CD4-positive, alpha-beta memory T cell (primary cell): ENCODE measurements at regions not wholly inside any gene's neighbourhood (a gene's known extent, or its start where the extent isn't known, plus 50 kb on each side); places are given as distances from the start of the nearest gene placed in this dataset.
A peak's percentile ranks its signal among the peaks of the same experiment; 100 is the strongest.

ENCODE experiments used
- CTCF ChIA-PET: fragments of 350-600 bp; sonication (Branson Sonifier 250); formaldehyde crosslinking; loops from one replicate; lab custom pipeline; 2021; ENCODE audit warnings: inconsistent platforms; ENCODE audit not compliant: partially characterized antibody; lab: Charles Lee
- POLR2A ChIA-PET: fragments of 350-600 bp; sonication (Branson Sonifier 250); formaldehyde crosslinking; loops from one replicate; lab custom pipeline; 2021; ENCODE audit not compliant: partially characterized antibody; lab: Charles Lee
- DNase-seq, 5 donors: peaks; one replicate each; pipeline versions ENCODE4 v3.0.0 to v3.0.0-alpha.2; 2020 to 2022; ENCODE audit warnings: mixed read lengths in 1 of 5
- H3K27ac ChIP-seq: one replicate; pipeline ENCODE4 v1.7.0; 2013; ENCODE audit warnings: low read depth, low read length
- H3K27me3 ChIP-seq: 2 replicates; pipeline ENCODE4 v1.7.0; 2013; ENCODE audit warnings: mild to moderate bottlenecking, low read length, moderate library complexity; ENCODE audit not compliant: insufficient read depth
- H3K36me3 ChIP-seq: 2 replicates; pipeline ENCODE4 v1.7.0; 2013; ENCODE audit warnings: mild to moderate bottlenecking, low read length, moderate library complexity; ENCODE audit not compliant: insufficient read depth
- H3K4me1 ChIP-seq: 2 replicates; pipeline ENCODE4 v1.7.0; 2013; ENCODE audit warnings: mild to moderate bottlenecking, low read length, moderate library complexity; ENCODE audit not compliant: insufficient read depth
- H3K4me3 ChIP-seq, 2 donors: one replicate each; pipeline ENCODE4 v1.7.0; 2013; ENCODE audit warnings: low read length in 2 of 2, mild to moderate bottlenecking in 1 of 2
- H3K9me3 ChIP-seq, 2 donors: one replicate each; pipeline ENCODE4 v1.7.0; 2013; ENCODE audit warnings: low read length in 2 of 2, control low read depth in 1 of 2; ENCODE audit not compliant: control insufficient read depth in 1 of 2
- H3K27ac Mint-ChIP-seq, 7 donors: one replicate each; pipeline ENCODE4 v1.8.0; 2020 to 2021; ENCODE audit warnings: mixed read lengths in 7 of 7, mild to moderate bottlenecking in 6 of 7, inconsistent platforms in 3 of 7, moderate library complexity in 3 of 7
- H3K27me3 Mint-ChIP-seq, 2 donors: one replicate each; pipeline ENCODE4 v1.8.0; 2020 to 2021; ENCODE audit warnings: mixed read lengths in 2 of 2
- H3K36me3 Mint-ChIP-seq, 2 donors: one replicate each; pipeline ENCODE4 v1.8.0; 2020 to 2021; ENCODE audit warnings: mixed read lengths in 2 of 2, inconsistent platforms in 1 of 2, mild to moderate bottlenecking in 1 of 2
- H3K4me1 Mint-ChIP-seq, 4 donors: one replicate each; pipeline ENCODE4 v1.8.0; 2020 to 2021; ENCODE audit warnings: mixed read lengths in 4 of 4, mild to moderate bottlenecking in 1 of 4
- H3K4me3 Mint-ChIP-seq, 8 donors: one replicate each; pipeline ENCODE4 v1.8.0; 2020 to 2021; ENCODE audit warnings: mixed read lengths in 8 of 8, mild to moderate bottlenecking in 7 of 8, moderate library complexity in 6 of 8, inconsistent platforms in 3 of 8
- H3K9me3 Mint-ChIP-seq, 8 donors: one replicate each; pipeline ENCODE4 v1.8.0; 2020 to 2021; ENCODE audit warnings: mixed read lengths in 8 of 8, mild to moderate bottlenecking in 5 of 8, inconsistent platforms in 3 of 8, moderate library complexity in 1 of 8
- intact Hi-C: fragments of 100-400 bp; cut with micrococcal nuclease; formaldehyde crosslinking; loops from one replicate; pipeline ENCODE4 v1.15.1; 2023

- H3K27ac Mint-ChIP-seq = peak overlapping the region; percentile 59 to 94 (median 88)
- peak overlapping the region; percentile 88 to 96 (median 94) for H3K4me3 Mint-ChIP-seq
- no peaks in the 10 kb centered on the region for H3K9me3 Mint-ChIP-seq
- Histone ChIP-seq H3K27me3 (no peaks in the 10 kb centered on the region), H3K9me3 (no peaks in the 10 kb centered on the region), H3K36me3 (no peaks in the 10 kb centered on the region), H3K4me1 (peaks cover 11% of the 10 kb centered on the region), H3K4me3 (peak overlapping the region; percentile 49 to 57), H3K27ac (peak overlapping the region; percentile 34)
- peaks cover 11 to 15% (median 13%) of the 10 kb centered on the region in 4 donors for H3K4me1 Mint-ChIP-seq
- H3K36me3 Mint-ChIP-seq = no peaks in the 10 kb centered on the region
- ChIA-PET CTCF (interaction anchor here (0.6 to 5.9 kb wide), 81 partner anchors 8 to 1566 kb away, joined by 3 to 115 read pairs (median 5); partner anchors contain the start of genes AK9, AMD1, CD164 and CDC40), POLR2A (interaction anchor here (0.7 to 2.4 kb wide), 14 partner anchors 14 to 1745 kb away, joined by 3 to 14 read pairs (median 4); partner anchors contain the start of genes AK9, CD164, CDC40 and CEP57L1)
- no peaks in the 10 kb centered on the region for H3K27me3 Mint-ChIP-seq
- intact Hi-C loops = loop anchor here (1.0 to 5.0 kb wide), 6 partner anchors 334 to 851 kb away; partner anchors contain the start of genes AK9 and FIG4
- peak; percentile 73 to 77 (median 75) for DNase-seq
These were observed 61.4 kb downstream of the GPR6 start for GRCh38 chr6:110039364-110039980.

GRCh38 chr6:110039981-110040383 lies 61.9 kb downstream of the GPR6 start:
- Mint-ChIP-seq H3K27me3 (no peaks in the 10 kb centered on the region), H3K36me3 (no peaks in the 10 kb centered on the region), H3K4me3 (peak overlapping the region; percentile 88 to 96 (median 94)), H3K4me1 (peaks cover 11 to 15% (median 13%) of the 10 kb centered on the region in 4 donors), H3K9me3 (no peaks in the 10 kb centered on the region), H3K27ac (peak overlapping the region; percentile 59 to 94 (median 88))
- intact Hi-C loops = loop anchor here (1.0 to 5.0 kb wide), 7 partner anchors 140 to 852 kb away; partner anchors contain the start of genes AK9, CDC40 and FIG4
- ChIA-PET CTCF (interaction anchor here (0.6 to 5.9 kb wide), 74 partner anchors 9 to 1566 kb away, joined by 3 to 115 read pairs (median 5); partner anchors contain the start of genes AK9, AMD1, CD164 and CDC40), POLR2A (interaction anchor here (0.7 to 2.4 kb wide), 15 partner anchors 8 to 1746 kb away, joined by 3 to 14 read pairs (median 4); partner anchors contain the start of genes AK9, CD164, CDC40 and CEP57L1)
- H3K4me3 ChIP-seq = peak overlapping the region; percentile 49 to 57
- H3K9me3 ChIP-seq = no peaks in the 10 kb centered on the region
- H3K36me3 ChIP-seq = no peaks in the 10 kb centered on the region
- DNase-seq = peak; percentile 38 to 52 (median 44)
- H3K27ac ChIP-seq = peak overlapping the region; percentile 34
- H3K27me3 ChIP-seq = no peaks in the 10 kb centered on the region
- H3K4me1 ChIP-seq = peaks cover 11% of the 10 kb centered on the region

- H3K27ac Mint-ChIP-seq = peak overlapping the region in 3 of 7 donors; percentile 46 to 73 (median 51)
- H3K27me3 Mint-ChIP-seq = no peaks in the 10 kb centered on the region
- peak overlapping the region in 4 of 8 donors; percentile 27 to 75 (median 50) for H3K4me3 Mint-ChIP-seq
- Histone ChIP-seq H3K9me3 (no peaks in the 10 kb centered on the region), H3K36me3 (no peaks in the 10 kb centered on the region), H3K4me1 (peaks cover 11% of the 10 kb centered on the region), H3K27me3 (no peaks in the 10 kb centered on the region), H3K27ac (no peak overlapping the region), H3K4me3 (no peak overlapping the region)
- no peak for DNase-seq
- intact Hi-C loops = loop anchor here (1.0 kb wide), 1 partner anchor 140 kb away; the partner anchor contains the start of gene CDC40
- no peaks in the 10 kb centered on the region for H3K9me3 Mint-ChIP-seq
- ChIA-PET CTCF (interaction anchor here (0.6 to 5.9 kb wide), 35 partner anchors 8 to 858 kb away, joined by 3 to 115 read pairs (median 7); partner anchors contain the start of genes AK9, CD164, FIG4 and PPIL6), POLR2A (interaction anchor here (0.9 to 2.4 kb wide), 5 partner anchors 8 to 659 kb away, joined by 3 to 14 read pairs (median 10); partner anchors contain the start of genes AK9, CD164, CDC40 and FIG4)
- no peaks in the 10 kb centered on the region for H3K36me3 Mint-ChIP-seq
- peaks cover 11 to 15% (median 13%) of the 10 kb centered on the region in 4 donors for H3K4me1 Mint-ChIP-seq
These were observed 62.6 kb downstream of the GPR6 start for GRCh38 chr6:110040716-110041115.

GRCh38 chr6:110041126-110041525 lies 63.0 kb downstream of the GPR6 start:
- H3K9me3 ChIP-seq = no peaks in the 10 kb centered on the region
- H3K36me3 ChIP-seq = no peaks in the 10 kb centered on the region
- Mint-ChIP-seq H3K36me3 (no peaks in the 10 kb centered on the region), H3K27ac (peak overlapping the region in 3 of 7 donors; percentile 46 to 73 (median 51)), H3K4me1 (peaks cover 11 to 15% (median 13%) of the 10 kb centered on the region in 4 donors), H3K9me3 (no peaks in the 10 kb centered on the region), H3K27me3 (no peaks in the 10 kb centered on the region), H3K4me3 (peak overlapping the region in 4 of 8 donors; percentile 27 to 75 (median 50))
- no peak for DNase-seq
- H3K4me3 ChIP-seq = no peak overlapping the region
- intact Hi-C loops = no loop called here
- ChIA-PET POLR2A (interaction anchor here (0.9 to 2.4 kb wide), 2 partner anchors 7 to 138 kb away, joined by 3 to 14 read pairs; partner anchors contain the start of genes CDC40 and WASF1), CTCF (interaction anchor here (2.4 to 5.9 kb wide), 6 partner anchors 8 to 514 kb away, joined by 7 to 115 read pairs (median 38); no protein-coding TSS in a partner anchor)
- peaks cover 11% of the 10 kb centered on the region for H3K4me1 ChIP-seq
- no peaks in the 10 kb centered on the region for H3K27me3 ChIP-seq
- no peak overlapping the region for H3K27ac ChIP-seq

- no peak overlapping the region for H3K27ac ChIP-seq
- H3K4me3 ChIP-seq = no peak overlapping the region
- H3K9me3 ChIP-seq = no peaks in the 10 kb centered on the region
- no peaks in the 10 kb centered on the region for H3K27me3 ChIP-seq
- Mint-ChIP-seq H3K9me3 (no peaks in the 10 kb centered on the region), H3K27ac (no peak overlapping the region), H3K36me3 (no peaks in the 10 kb centered on the region), H3K27me3 (peaks cover 0 to 4% of the 10 kb centered on the region in 2 donors), H3K4me3 (no peak overlapping the region), H3K4me1 (peaks cover 11 to 15% (median 13%) of the 10 kb centered on the region in 4 donors)
- H3K4me1 ChIP-seq = peaks cover 11% of the 10 kb centered on the region
- CTCF ChIA-PET = interaction anchor here (0.7 to 5.3 kb wide), 6 partner anchors 7 to 656 kb away, joined by 3 to 90 read pairs (median 25); no protein-coding TSS in a partner anchor
- intact Hi-C loops = no loop called here
- H3K36me3 ChIP-seq = no peaks in the 10 kb centered on the region
- POLR2A ChIA-PET = no interaction called here
- no peak for DNase-seq
These were observed 63.7 kb downstream of the GPR6 start for GRCh38 chr6:110041830-110042229.

- intact Hi-C loops = no loop called here
- DNase-seq = no peak
- Mint-ChIP-seq H3K4me3 (peak overlapping the region in 1 of 8 donors; percentile 10), H3K36me3 (no peaks in the 10 kb centered on the region), H3K4me1 (peaks cover 11 to 15% (median 13%) of the 10 kb centered on the region in 4 donors), H3K27ac (no peak overlapping the region), H3K9me3 (no peaks in the 10 kb centered on the region), H3K27me3 (peaks cover 0 to 4% of the 10 kb centered on the region in 2 donors)
- Histone ChIP-seq H3K4me1 (peaks cover 11% of the 10 kb centered on the region), H3K4me3 (no peak overlapping the region), H3K27me3 (no peaks in the 10 kb centered on the region), H3K9me3 (no peaks in the 10 kb centered on the region), H3K36me3 (no peaks in the 10 kb centered on the region), H3K27ac (no peak overlapping the region)
- POLR2A ChIA-PET = no interaction called here
- CTCF ChIA-PET = interaction anchor here (0.6 to 0.9 kb wide), 4 partner anchors 76 to 657 kb away, joined by 3 read pairs; no protein-coding TSS in a partner anchor
These were observed 64.7 kb downstream of the GPR6 start for GRCh38 chr6:110042670-110043296.
